HCT116 (cell line): ENCODE measurements at regions not wholly inside any gene's neighbourhood (a gene's known extent, or its start where the extent isn't known, plus 50 kb on each side); places are given as distances from the start of the nearest gene placed in this dataset.

Experiments
- ATAC-seq: fragments of 200-7000 bp; cut with Tn5 transposase; 2 replicates; pipeline ENCODE4 v1.9.1; 2020; ENCODE audit warnings: mild to moderate bottlenecking, moderate library complexity
- BruUV-seq: library from RNA; stranded (reverse); fragments of 400-500 nt; replicated peaks from 2 replicates; lab custom pipeline; 2021; lab: Mats Ljungman, UMichigan
- CTCF ChIA-PET: fragments of 300-600 bp; sonication (Branson Sonifier 250); formaldehyde crosslinking; loops from one replicate; lab custom pipeline; 2021; ENCODE audit warnings: antibody characterized with exemption; lab: Charles Lee
- POLR2A ChIA-PET: fragments of 300-600, 350-600 bp; sonication (Branson Sonifier 250); formaldehyde crosslinking; loops from one replicate; lab custom pipeline; 2021; ENCODE audit warnings: antibody characterized with exemption; lab: Charles Lee
- RAD21 ChIA-PET, 2 experiments: fragments of 300-600 bp; sonication (Branson Sonifier 250); formaldehyde crosslinking; loops; one replicate each; lab custom pipeline; 2023; ENCODE audit warnings: low total read pairs in 2 of 2; ENCODE audit not compliant: uncharacterized antibody in 2 of 2, unreplicated experiment in 2 of 2, low non-redundant PET in 1 of 2; lab: Charles Lee
- DNase-seq: peaks from one replicate; pipeline ENCODE4 v3.0.0-alpha.2; 2010; ENCODE audit warnings: low read depth, low spot score
- H2AFZ ChIP-seq: fragments of 200-600 bp; shearing (Covaris generic), sonication (generic); 2 replicates; pipeline ENCODE4 v1.6.1; 2017; ENCODE audit warnings: low read depth, mixed run types, mixed read lengths, antibody characterized with exemption, low read length; ENCODE audit not compliant: poor library complexity, severe bottlenecking
- H3K27ac ChIP-seq: 2 replicates; pipeline ENCODE4 v1.5.1; 2012; ENCODE audit warnings: low read depth, low read length
- H3K27me3 ChIP-seq: fragments of 200-600 bp; sonication (generic); 2 replicates; pipeline ENCODE4 v1.6.1; 2016; ENCODE audit warnings: mixed run types, low read length, mixed read lengths; ENCODE audit not compliant: insufficient read depth
- H3K36me3 ChIP-seq, 2 experiments: fragments of 200-500 bp in 1 of 2; fragments of 200-600 bp in 1 of 2; sonication (Bioruptor generic) in 1 of 2; sonication (generic) in 1 of 2; 2 replicates each; pipeline versions ENCODE4 v1.5.1 to v1.6.1; 2014 to 2016; ENCODE audit warnings: low read length in 2 of 2, inconsistent platforms in 1 of 2, mixed read lengths in 1 of 2, mixed run types in 1 of 2; ENCODE audit not compliant: insufficient read depth in 2 of 2, control insufficient read depth in 1 of 2
- H3K4me1 ChIP-seq, 2 experiments: fragments of 200-600 bp in 1 of 2; sonication (generic) in 1 of 2; 2 replicates each; pipeline versions ENCODE4 v1.5.1 to v1.6.1; 2012 to 2017; ENCODE audit warnings: low read length in 2 of 2, inconsistent platforms in 1 of 2, mild to moderate bottlenecking in 1 of 2, mixed read lengths in 1 of 2, mixed run types in 1 of 2, moderate library complexity in 1 of 2; ENCODE audit not compliant: insufficient read depth in 2 of 2, control insufficient read depth in 1 of 2
- H3K4me2 ChIP-seq: fragments of 200-600 bp; sonication (generic); 2 replicates; pipeline ENCODE4 v1.6.1; 2017; ENCODE audit warnings: mixed run types, low read length, mixed read lengths
- H3K4me3 ChIP-seq, 2 experiments: fragments of 200-600 bp in 1 of 2; sonication (generic) in 1 of 2; replicated peaks in 1 of 2; 2 replicates each; pipeline ENCODE4 v1.5.1; 2011 to 2016; ENCODE audit warnings: low read length in 2 of 2, control low read depth in 1 of 2, low read depth in 1 of 2, mild to moderate bottlenecking in 1 of 2, mixed read lengths in 1 of 2, mixed run types in 1 of 2
- H3K79me2 ChIP-seq: fragments of 200-600 bp; sonication (generic); 2 replicates; pipeline ENCODE4 v1.6.1; 2017; ENCODE audit warnings: mild to moderate bottlenecking, mixed run types, low read length, moderate library complexity, mixed read lengths; ENCODE audit not compliant: insufficient read depth
- H3K9ac ChIP-seq: fragments of 200-600 bp; sonication (generic); 2 replicates; pipeline ENCODE4 v1.6.1; 2016; ENCODE audit warnings: low read length, mixed read lengths
- H3K9me2 ChIP-seq: fragments of 200-600 bp; sonication (generic), shearing (Covaris generic); 2 replicates; pipeline ENCODE4 v1.6.1; 2017; ENCODE audit warnings: mixed run types, mild to moderate bottlenecking, moderate library complexity; ENCODE audit not compliant: insufficient read depth
- H3K9me3 ChIP-seq, 2 experiments: fragments of 200-500 bp in 1 of 2; fragments of 200-600 bp in 1 of 2; sonication (Bioruptor generic) in 1 of 2; sonication (generic) in 1 of 2; 2 replicates each; pipeline ENCODE4 v1.6.1; 2014 to 2017; ENCODE audit warnings: low read length in 2 of 2, mixed read lengths in 2 of 2, inconsistent platforms in 1 of 2, low read depth in 1 of 2, mild to moderate bottlenecking in 1 of 2, mixed run types in 1 of 2, moderate library complexity in 1 of 2; ENCODE audit not compliant: control insufficient read depth in 1 of 2, insufficient read depth in 1 of 2
- H4K20me1 ChIP-seq: fragments of 200-600 bp; sonication (generic), shearing (Covaris generic); 2 replicates; pipeline ENCODE4 v1.6.1; 2017; ENCODE audit warnings: mixed run types, mild to moderate bottlenecking, moderate library complexity; ENCODE audit not compliant: insufficient read depth
- ATF3 ChIP-seq: IDR thresholded peaks from 2 replicates; pipeline ENCODE4 v1.6.1; 2012
- CBX3 ChIP-seq: IDR thresholded peaks from 2 replicates; pipeline ENCODE4 v1.6.1; 2012; ENCODE audit warnings: low read depth
- EGR1 ChIP-seq: IDR thresholded peaks from 2 replicates; pipeline ENCODE4 v1.6.1; 2012; ENCODE audit warnings: low read depth
- EZH2 ChIP-seq: fragments of 200-600 bp; sonication (generic); IDR thresholded peaks from 2 replicates; pipeline ENCODE4 v1.6.1; 2017; ENCODE audit warnings: antibody characterized with exemption, mixed run types
- EZH2phosphoT487 ChIP-seq: fragments of 200-600 bp; IDR thresholded peaks from 2 replicates; pipeline ENCODE4 v1.6.1; 2018; ENCODE audit warnings: antibody characterized with exemption, borderline replicate concordance
- FOSL1 ChIP-seq: IDR thresholded peaks from 2 replicates; pipeline ENCODE4 v1.6.1; 2012; ENCODE audit warnings: low read depth
- MAX ChIP-seq: IDR thresholded peaks from 2 replicates; pipeline ENCODE4 v1.6.1; 2012
- POLR2A ChIP-seq: IDR thresholded peaks from 2 replicates; pipeline ENCODE4 v1.7.0; 2011; ENCODE audit warnings: borderline replicate concordance; ENCODE audit not compliant: insufficient read depth, insufficient read length; ENCODE audit errors: extremely low read depth
- POLR2AphosphoS5 ChIP-seq: IDR thresholded peaks from 2 replicates; pipeline ENCODE4 v1.6.1; 2011; ENCODE audit warnings: mild to moderate bottlenecking, low read depth, low read length, moderate library complexity
- RAD21 ChIP-seq: IDR thresholded peaks from 2 replicates; pipeline ENCODE4 v1.6.1; 2012; ENCODE audit warnings: low read depth, mild to moderate bottlenecking
- REST ChIP-seq: IDR thresholded peaks from 2 replicates; pipeline ENCODE4 v1.6.1; 2012; ENCODE audit warnings: low read depth
- SP1 ChIP-seq: IDR thresholded peaks from 2 replicates; pipeline ENCODE4 v1.6.1; 2012; ENCODE audit warnings: low read depth
- SRF ChIP-seq: IDR thresholded peaks from 2 replicates; pipeline ENCODE4 v1.6.1; 2012; ENCODE audit warnings: low read depth
- TCF7L2 ChIP-seq: IDR thresholded peaks from 2 replicates; pipeline ENCODE4 v1.7.0; 2011; ENCODE audit warnings: borderline replicate concordance, inconsistent platforms; ENCODE audit not compliant: insufficient read depth, insufficient read length; ENCODE audit errors: extremely low read depth
- ZBTB33 ChIP-seq: IDR thresholded peaks from 2 replicates; pipeline ENCODE4 v1.6.1; 2011; ENCODE audit warnings: mild to moderate bottlenecking, low read length, moderate library complexity; ENCODE audit not compliant: insufficient replicate concordance; ENCODE audit errors: extremely low read depth
- ZFX ChIP-seq: fragments of 450-650 bp; IDR thresholded peaks from 2 replicates; pipeline ENCODE4 v1.6.1; 2017
- intact Hi-C: fragments of 100-400 bp; cut with micrococcal nuclease; formaldehyde crosslinking; loops from 2 replicates; pipeline ENCODE4 v1.10.0; 2022

GRCh38 chr13:29905845-29906244, 55.4 kb upstream of the UBL3 start:
- Histone ChIP-seq H3K27ac (no peak overlapping the region), H4K20me1 (no peaks in the 10 kb centered on the region), H3K36me3 (no peaks in the 10 kb centered on the region), H3K9me2 (no peaks in the 10 kb centered on the region), H3K4me3 (no peak overlapping the region), H2AFZ (no peak overlapping the region), H3K27me3 (no peaks in the 10 kb centered on the region), H3K4me1 (peaks cover 4 to 11% of the 10 kb centered on the region in 2 experiments; a peak in 3 of 4 replicates), H3K4me2 (no peak overlapping the region), H3K9ac (no peak overlapping the region), H3K9me3 (no peaks in the 10 kb centered on the region), H3K79me2 (no peaks in the 10 kb centered on the region)
- BruUV-seq: no TSS peak
- CTCF ChIA-PET: no interaction called here
- no peak for TF ChIP-seq ZFX
- no peak for TF ChIP-seq POLR2AphosphoS5
- no peak for TF ChIP-seq REST
- no peak for TF ChIP-seq EZH2
- TF ChIP-seq EGR1: no peak
- TF ChIP-seq MAX: no peak
- TF ChIP-seq POLR2A: no peak
- TF ChIP-seq SP1: no peak
- no peak for TF ChIP-seq FOSL1
- TF ChIP-seq TCF7L2: no peak
- no peak for TF ChIP-seq RAD21
- no peak for TF ChIP-seq CBX3
- no peak for TF ChIP-seq SRF
- TF ChIP-seq EZH2phosphoT487: no peak
- TF ChIP-seq ATF3: no peak
- no peak for TF ChIP-seq ZBTB33
- ATAC-seq: no peak
- POLR2A ChIA-PET: no interaction called here
- intact Hi-C loops: no loop called here
- RAD21 ChIA-PET: no interaction called here
- DNase-seq: no peak
